SK-N-SH (cell line): ENCODE measurements at regions not wholly inside any gene's neighbourhood (a gene's known extent, or its start where the extent isn't known, plus 50 kb on each side); places are given as distances from the start of the nearest gene placed in this dataset.
"Not testable (repeated sequence)": the region's sequence is repeated elsewhere in the genome, so short reads cannot be mapped to it uniquely, and the experiment has no call there.

ENCODE experiments used
- CTCF ChIP-seq: fragments of 200-600 bp; sonication (generic); IDR thresholded peaks from 2 replicates; pipeline ENCODE4 v1.6.1; 2017; ENCODE audit warnings: antibody characterized with exemption, mild to moderate bottlenecking, moderate library complexity
- JUND ChIP-seq: IDR thresholded peaks from 2 replicates; pipeline ENCODE4 v1.4.0; 2012
- MAX ChIP-seq: IDR thresholded peaks from 2 replicates; pipeline ENCODE4 v1.4.0; 2012; ENCODE audit warnings: low read depth
- MXI1 ChIP-seq: IDR thresholded peaks from 2 replicates; pipeline ENCODE4 v1.6.1; 2012; ENCODE audit warnings: mild to moderate bottlenecking, low read depth, low read length, improper control_type of control experiment
- POLR2AphosphoS5 ChIP-seq: IDR thresholded peaks from 2 replicates; pipeline ENCODE4 v1.6.1; 2012; ENCODE audit warnings: low read depth, low read length
- RAD21 ChIP-seq: IDR thresholded peaks from 2 replicates; pipeline ENCODE4 v1.6.1; 2012; ENCODE audit warnings: mild to moderate bottlenecking, low read length
- SMC3 ChIP-seq: IDR thresholded peaks from 2 replicates; pipeline ENCODE4 v1.6.1; 2012; ENCODE audit warnings: low read depth, low read length, improper control_type of control experiment
- TEAD4 ChIP-seq: IDR thresholded peaks from 2 replicates; pipeline ENCODE4 v1.4.0; 2012; ENCODE audit warnings: mild to moderate bottlenecking, borderline replicate concordance; ENCODE audit not compliant: insufficient read depth

- TF ChIP-seq MAX, RAD21, CTCF, POLR2AphosphoS5, MXI1, TEAD4, SMC3, JUND: not testable (repeated sequence)
Observed at GRCh38 chr12:90687682-90688081, 267.3 kb downstream of the CCER1 start.
